HG02763 (cell line): ENCODE measurements at regions not wholly inside any gene's neighbourhood (a gene's known extent, or its start where the extent isn't known, plus 50 kb on each side); places are given as distances from the start of the nearest gene placed in this dataset.
A peak's percentile ranks its signal among the peaks of the same experiment; 100 is the strongest.
"Not testable (repeated sequence)": the region's sequence is repeated elsewhere in the genome, so short reads cannot be mapped to it uniquely, and the experiment has no call there.

Experiments
- ATAC-seq: cut with Tn5 transposase; IDR thresholded peaks from one replicate; pipeline ENCODE4 v1.9.1; 2021; ENCODE audit warnings: mild to moderate bottlenecking, moderate library complexity; ENCODE audit not compliant: unreplicated experiment

DNA sequence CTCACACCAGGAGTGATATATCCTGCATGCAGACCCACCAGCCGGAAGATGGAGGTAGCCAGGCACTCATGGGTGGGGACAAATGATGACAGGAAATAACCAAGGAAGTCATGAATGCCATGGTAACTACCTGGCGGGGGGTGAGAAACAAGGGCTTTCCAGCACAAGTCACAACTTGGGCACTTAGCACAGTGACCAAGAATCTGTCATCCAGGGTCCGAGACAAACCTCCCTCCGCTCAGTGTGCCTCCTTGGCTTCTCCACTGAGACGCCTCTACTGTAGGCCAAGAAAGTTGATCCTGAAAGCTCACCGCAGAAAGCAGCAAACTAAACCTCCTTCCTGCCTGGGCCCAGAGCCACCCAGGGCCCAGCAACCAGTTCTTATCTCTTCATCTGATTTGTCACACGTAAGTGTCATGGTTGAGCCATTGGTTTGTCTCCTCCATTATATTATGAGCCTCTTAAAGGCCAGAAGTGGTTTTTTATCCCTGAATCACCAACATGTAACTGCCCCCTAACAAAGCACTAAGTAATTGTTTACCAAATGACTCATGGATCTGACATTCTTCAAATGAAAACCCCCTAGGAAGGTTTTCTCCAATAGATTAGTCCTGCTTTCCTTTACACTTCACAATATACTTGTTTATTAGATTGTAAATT, 84.3 kb upstream of the TAB2 start:
- ATAC-seq, result no peak

DNA sequence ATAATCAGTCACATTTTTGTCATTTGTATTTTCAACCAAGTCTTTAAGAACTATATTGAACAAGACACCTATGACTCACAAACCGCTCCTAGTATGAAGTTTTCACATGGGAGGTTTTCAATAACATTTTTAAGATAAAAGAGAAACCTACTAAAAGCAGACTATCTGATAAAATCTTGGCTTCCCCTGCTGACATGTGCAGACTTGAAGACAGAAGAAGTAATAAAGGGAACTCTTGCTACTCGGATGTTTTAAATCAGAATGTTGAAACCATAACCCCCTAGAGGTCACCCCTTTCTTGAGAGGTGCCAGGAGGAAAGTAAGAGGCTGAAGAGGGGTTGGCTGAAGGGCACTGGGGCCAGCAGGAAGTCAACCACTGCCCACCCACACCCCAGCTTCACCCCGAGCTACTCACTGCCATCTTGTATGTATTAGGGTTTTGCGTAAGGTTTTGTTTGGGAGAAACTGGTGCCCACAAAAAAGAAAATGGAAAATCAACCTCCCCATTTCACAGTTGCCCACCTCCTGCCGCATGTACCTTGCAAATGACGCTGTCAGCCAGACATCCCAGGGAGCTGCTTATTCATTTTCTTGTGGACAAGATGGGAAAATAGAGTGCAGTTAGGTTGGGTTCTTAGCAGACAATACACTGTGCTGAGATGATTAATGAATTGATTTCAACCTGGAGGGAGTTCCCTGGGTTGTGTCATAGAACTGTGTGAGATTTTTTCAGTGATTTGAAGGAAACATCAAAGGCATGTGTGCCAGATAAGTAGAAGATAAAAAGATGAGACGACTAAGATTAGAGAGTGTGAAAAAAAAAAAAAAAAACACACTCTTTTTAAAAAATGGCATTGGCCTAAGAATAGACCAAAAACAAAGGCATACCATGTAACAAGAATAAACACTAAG, 83.2 kb upstream of the TAB2 start:
- ATAC-seq, result no peak

DNA sequence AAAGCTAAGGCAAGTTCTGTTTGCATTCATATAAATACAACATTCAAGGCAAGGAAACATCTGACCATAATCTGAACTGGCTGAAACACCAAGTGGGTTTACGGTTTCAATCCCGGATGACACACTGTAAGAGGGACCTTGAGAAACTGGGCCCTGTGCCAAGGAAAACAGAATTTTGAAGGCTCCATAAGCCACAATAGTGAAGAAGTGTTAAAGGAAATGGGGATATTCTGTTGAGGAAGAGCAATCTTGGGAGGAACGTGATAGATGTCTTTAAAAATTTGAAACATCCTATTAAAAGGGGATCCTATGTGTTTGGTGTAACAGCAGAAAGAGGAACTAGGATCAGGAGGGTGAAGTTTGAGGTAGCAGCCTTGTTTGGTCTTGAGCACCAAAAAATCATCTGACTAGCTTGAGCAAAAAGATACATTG, 82.4 kb upstream of the TAB2 start:
- ATAC-seq, result peak; percentile 75

DNA sequence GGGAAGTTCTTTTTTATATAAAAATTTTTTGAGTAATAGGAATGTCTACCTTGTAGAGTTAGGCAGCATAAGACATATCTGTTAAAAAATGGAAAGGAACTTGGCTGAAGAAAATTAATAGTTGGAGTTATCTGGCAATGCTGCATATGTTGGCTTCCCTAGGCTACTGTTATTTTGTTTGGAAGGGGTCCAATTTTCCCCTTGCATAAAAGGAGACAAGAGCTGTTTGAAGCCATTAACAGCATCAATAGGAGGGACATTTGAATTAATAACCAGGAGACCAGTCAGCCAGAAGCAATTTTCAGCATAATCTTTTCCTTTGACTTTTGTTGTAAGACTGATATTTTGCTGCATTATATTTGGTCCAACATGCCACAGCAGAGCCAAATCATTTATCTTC, 80.9 kb upstream of the TAB2 start:
- ATAC-seq, result no peak

DNA sequence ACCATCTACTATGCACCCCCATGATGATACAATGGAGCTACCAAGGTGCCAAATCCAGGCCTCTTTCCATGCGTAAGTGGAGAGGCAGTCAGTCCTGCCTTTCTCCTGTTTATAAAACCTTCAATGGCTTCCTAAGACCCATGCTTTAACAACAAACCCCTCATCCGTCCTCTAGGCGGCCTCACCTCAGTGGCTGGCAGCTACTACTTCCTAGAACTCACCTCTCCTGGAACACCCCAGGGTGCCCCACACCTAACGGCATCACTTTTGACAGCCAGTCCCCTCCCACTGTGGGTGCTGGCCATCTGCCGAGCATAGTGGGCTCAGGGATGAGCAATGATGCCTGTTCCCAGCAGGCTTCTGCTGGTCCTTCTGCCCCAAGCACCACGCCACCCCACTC, 80.0 kb upstream of the TAB2 start:
- no peak for ATAC-seq

DNA sequence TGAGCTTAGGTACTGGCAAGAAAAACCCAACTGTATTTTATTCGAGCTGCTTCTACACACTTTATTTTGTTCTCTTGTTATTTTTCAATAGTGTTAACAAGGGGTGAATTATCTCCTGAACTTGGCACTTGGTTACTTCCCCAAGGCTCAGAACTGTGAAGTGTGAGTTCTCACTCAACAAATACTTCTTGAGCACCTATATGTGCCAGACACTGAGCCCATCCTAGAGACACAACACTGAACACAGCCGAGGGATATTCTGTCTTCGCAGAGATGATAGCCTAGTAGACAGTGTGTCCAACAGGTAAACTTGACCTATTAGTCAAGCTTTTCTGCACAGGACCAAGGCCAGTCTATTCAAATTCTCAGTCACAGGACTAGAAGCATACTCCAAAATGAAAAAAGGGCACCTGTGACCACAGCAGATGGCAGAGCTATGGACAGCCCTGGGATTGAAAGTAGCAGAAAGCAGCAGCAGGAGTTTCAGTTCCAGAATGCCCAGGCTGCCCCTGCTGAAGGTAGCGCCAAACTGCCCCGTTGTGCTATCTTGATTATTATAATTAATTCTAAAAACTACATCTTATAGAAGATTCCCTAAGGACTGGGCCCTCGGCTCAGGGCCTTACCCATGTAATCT, 77.8 kb upstream of the TAB2 start:
- ATAC-seq, result no peak

DNA sequence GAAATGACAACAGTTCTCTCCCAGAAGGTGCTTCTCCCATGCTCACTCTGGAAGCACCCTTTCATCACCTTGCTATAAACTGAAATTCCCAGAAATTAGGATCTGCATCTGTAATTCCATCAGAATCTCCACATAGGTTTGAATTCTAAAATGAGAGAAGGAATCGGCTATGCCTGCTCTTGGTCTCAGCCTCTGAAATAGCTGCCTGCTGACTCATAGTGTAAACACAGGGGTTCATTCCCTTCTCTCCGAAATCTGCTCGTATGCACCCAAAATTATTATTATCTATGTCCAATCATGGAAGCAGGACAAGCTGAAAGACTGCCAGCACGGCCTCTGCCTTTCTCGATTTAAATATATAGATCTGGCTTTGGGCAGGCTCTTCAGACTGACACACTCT, 74.6 kb upstream of the TAB2 start:
- ATAC-seq, result no peak

DNA sequence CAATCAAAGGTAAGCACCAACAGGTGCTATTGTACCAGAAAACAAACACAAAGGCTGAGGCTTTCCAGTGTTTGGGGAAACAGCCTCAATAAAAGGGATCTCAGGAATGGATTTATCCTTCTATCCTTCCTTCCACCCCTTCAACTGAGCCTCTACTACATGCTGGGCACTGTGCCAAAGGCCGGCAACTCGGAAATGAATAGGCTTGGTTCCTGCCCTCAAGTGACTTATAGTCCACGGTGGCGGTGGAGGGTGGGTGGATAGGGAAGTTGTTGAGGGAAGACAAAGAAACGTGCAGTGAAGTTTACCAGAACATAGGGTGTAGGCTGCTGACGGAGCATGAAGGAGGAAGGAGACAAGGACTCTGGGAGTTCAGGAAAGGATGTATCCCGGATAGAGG, 73.4 kb upstream of the TAB2 start:
- ATAC-seq, result no peak

DNA sequence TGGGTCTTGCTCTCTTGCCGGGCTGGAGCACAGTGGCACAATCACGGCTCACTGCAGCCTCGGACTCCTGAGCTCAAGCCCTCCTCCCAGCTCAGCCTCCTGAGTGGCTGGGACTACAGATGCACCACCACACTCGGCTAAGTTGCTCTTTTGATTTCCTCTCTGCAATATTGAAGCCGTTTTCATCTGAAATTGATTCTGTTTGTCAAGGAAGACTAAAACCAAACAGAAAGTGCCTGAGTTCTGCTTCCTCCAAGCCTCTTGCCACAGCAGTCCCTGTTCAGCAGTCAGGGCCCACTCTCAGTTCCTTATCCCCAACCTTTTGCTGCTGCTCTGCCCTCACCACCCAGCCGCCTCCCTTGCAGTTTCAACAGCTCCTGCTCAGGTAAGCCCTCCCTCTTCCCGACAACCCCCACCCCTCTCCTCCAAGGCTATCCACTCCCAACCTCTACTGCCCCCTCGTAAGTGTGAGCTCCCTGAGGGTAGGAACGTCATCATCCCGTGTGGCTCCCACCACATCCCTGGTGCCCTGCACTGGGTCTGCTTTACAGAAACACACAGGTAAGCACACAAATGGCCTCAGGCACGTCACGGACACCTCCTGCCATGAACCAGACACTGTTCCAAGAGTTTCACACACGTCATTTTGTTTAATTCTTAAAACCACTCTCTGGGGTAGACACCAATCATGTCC, 70.7 kb upstream of the TAB2 start:
- peak; percentile 95 for ATAC-seq

DNA sequence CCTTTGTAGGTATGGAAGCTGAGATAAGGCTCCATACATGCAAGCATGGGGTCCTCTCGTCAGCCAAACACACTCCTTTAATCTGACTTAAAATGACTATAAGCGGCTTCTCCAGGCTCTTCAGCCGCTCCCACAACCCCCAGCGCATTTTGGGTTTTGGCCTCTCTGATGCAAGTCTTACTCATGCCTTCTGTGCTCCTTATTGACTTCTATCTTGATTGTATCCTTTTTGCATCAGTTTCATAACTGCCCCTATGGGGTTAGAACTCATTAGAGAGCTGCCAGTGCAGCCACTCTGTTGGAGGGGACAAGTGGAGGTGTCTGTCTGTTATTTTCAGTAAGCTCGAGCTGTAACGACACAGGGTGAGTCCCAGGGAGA, 70.1 kb upstream of the TAB2 start:
- no peak for ATAC-seq

DNA sequence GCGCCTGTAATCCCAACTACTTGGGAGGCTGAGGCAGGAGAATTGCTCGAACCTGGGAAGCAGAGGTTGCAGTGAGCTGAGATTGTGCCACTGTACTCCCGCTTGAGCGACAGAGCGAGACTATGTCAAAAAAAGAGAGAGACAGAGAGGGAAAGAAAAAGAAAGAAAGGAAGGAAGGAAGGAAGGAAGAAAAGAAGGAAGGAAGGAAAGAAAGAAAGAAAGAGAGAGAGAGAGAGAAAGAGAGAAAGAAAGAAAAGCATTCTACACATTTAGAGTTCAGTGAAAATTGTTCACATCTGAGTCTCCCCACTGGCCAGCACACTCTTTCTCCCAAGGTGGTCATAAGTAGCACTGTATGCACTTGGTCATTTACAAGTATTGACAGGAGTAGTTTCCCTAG, 69.2 kb upstream of the TAB2 start:
- ATAC-seq, result not testable (repeated sequence)

DNA sequence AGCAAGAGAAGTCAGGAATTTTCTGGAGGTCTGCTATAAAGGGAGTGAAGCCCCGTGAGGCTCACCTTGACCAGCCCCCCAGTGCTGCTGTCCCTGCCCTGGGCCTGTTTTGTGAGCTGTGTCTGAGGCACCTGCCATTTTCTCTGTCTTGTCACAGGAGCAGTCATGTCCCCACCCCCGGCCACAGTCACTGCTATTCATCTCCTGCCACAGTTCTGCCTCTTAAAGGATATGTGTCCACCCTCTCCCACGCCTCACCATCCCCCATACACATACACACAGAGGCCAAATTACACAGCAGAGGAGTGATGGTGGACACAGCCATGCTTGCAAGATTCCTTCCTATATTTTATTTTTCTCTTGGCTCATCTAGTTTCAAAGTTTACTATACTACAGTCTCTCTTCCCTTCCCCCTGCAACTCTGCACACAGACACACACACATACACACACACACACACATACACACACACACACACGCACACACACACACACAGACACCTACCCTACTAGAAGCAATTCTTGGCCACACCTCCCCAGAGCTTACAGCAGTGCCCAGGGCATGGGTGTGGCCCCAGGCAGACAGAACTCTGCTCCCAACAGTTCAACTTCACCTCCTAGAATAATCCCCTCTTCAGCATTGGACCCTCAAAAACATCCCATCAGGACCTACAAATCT, 68.7 kb upstream of the TAB2 start:
- no peak for ATAC-seq

DNA sequence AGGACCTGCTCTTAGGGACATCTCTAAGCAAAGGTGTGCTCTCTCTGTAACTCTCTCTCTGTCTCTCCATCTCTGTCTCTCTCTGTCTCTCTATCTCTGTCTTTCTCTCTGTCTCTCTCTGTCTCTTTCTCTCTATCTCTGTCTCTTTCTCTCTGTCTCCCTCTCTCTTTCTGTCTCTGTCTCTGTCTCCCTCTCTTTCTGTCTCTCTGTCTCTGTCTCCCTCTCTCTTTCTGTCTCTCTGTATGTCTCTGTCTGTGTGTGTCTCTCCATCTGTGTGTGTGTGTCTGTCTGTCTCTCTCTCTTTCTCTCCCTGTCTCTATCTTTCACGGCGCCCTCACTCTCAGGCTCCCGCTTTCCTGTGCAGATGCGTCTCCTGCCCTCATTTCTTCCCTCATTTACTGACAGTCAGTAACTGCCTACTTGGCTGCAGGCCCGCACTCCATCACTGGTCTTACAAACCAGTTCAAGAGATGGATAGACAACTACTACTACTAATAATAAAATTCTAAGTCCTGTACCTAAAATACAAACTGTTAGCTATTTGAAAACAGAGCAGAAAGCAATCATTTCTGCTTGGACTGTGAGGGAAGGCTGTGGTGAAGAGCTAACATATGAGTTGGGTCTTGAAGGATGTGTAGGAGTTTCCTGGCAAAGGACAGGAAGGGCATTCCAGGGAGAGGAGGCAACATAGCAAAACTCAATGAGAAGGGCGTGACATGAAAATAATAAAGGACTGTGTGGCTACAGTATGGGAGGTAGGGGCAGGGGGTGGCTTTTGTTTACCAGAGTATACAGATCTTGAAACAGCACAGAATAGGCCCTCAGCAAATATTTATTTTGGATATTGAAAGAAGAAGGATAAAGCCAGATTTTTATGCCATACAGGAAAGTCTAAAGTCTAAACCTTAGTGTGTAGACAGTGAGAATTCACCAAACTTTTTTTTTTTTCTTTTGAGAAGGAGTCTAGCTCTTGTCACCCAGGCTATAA, 67.8 kb upstream of the TAB2 start:
- ATAC-seq, result no peak

DNA sequence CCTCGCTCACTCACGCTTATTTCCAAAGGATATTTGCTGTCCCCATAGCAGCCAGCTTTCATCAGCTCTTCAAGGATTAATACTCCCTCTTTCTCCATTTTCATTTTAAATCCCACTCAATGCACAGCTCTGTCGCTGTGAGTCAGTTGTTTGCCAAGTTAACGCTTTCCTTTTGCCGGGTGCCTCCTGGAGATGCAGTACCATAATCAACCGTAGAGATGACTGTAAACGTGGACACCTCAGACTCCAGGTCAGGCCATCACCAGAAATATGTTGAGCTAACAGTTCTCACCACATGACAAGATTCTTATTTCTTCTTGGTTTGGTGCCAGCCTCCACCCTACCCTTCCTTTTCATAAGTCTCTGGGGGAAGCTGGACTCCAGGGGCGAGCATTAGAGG, 66.6 kb upstream of the TAB2 start:
- no peak for ATAC-seq

DNA sequence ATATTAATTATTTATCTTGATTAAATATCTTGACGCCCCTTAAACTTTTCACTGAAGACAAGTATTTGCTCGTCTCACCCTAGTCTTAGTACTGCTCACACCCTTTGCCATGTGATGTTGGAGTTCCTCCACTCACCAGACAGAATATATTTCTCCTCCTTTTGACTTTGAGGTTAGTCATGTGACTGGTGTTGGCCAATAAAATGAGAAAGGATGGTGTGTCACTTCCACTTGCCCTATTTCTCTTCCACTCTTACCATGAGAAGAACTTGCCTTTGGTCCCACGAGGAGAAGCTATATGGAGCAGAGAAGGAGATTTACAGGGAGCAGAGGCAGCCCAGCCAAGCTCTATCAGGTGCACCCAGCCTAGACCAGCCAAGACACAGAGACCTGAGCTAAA, 64.9 kb upstream of the TAB2 start:
- ATAC-seq, result no peak

DNA sequence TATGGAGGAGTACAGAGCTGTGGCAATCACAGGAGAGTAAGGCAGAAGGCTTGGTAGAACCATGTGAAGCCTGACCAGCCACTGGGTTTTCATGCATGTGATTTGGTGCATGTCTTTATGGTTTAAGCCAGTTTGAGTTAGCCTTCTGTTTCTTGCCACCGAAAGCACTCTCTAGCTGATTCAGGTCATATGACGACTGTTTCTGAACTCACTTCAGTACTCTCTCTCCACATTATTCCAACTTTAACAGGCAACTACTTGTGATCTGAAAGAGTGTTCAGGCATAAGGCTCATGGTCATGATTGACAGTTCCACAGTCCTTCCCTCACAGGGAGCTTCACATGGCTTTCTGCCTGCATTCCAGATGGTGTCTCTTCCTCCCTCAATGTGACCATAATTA, 63.3 kb upstream of the TAB2 start:
- ATAC-seq, result no peak

DNA sequence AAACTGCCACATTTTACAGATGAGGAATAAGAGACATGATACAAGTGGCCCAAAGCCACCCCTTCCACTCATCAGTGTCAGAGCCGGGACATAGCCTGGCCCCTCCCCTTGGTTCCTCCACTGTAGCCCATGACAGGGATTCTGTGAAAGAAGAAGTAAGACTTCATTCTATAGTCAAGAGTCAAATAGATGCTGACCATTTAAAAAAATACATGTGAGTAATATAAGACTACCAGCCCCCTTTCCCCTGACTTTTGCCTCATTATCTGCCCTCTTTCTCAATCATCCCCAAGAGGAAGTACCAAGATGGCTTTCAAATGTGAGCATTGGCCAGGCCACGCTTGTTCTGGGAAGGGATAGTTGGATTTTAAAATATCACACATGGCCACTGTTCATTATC, 57.8 kb upstream of the TAB2 start:
- no peak for ATAC-seq

DNA sequence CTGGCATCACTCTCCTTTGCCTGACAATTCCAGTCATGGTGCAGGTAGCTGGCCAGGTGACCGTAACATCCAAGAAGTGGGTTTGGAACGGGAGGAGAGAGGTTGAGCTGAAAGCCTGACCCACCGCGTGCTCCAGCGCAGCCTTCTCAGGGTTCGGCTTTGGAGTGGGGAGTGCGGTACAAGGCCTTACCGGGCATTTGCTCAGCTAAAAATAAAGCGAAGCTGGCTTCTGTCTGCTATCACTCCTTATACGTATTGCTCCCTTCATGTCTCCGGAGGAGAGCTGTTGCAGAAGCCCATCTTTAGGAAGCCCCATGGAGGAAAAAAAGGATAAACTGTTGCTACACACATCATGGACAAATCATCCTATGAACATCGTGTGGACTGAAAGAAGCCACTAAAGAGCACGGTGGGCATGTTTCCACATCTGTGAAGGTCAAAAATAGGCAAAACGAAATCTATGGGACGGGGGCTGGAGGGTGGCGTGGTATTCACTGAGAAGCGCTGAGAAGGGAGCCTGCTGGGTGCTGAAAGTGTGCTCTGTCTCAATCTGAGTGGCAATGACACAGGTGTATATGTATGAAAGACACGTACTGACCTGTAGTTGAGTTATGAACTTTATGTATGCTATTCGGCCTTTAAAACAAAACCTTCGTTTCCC, 57.2 kb upstream of the TAB2 start:
- no peak for ATAC-seq

DNA sequence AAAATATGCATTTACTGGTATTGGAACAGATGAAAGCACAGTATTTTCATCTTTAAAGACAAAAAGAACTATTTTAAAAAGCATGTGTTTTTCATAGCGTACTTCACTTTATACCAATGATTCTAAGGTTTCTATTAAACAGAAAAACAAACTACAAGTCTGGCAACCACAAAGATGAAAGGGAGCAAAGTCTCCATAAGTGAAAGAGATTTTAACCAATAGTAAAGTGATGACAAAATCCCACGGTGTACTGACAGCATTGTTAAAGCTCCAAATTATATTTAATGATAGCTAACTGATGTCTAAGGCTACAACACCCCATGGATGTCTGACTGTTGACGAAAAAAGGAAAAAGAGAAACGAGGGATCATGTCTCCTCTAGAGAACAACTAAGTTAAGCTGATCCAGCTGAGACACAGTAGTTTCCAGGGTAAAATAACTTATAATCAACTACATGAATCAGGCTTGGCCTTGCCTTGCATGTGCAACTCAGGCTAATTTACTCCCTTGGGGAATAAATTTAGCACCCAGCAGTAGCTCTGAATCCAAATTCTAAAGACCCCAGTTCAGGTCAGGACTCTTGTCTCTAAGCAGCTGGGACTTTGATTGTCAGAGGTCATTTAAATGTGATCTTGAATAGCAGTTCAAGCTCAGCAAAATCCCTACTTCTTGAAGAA, 56.0 kb upstream of the TAB2 start:
- no peak for ATAC-seq
